ENCODE measurements at regions not wholly inside any gene's neighbourhood (a gene's known extent, or its start where the extent isn't known, plus 50 kb on each side); places are given as distances from the start of the nearest gene placed in this dataset.

GRCh38 chr5:165602529-165602928, 2097.1 kb downstream of the MAT2B start:
- TF ChIP-seq EZH2 (IDR thresholded peaks at IDR 0.05; ENCODE audit: low read length), result no peak
- TF ChIP-seq, protein P1, sequence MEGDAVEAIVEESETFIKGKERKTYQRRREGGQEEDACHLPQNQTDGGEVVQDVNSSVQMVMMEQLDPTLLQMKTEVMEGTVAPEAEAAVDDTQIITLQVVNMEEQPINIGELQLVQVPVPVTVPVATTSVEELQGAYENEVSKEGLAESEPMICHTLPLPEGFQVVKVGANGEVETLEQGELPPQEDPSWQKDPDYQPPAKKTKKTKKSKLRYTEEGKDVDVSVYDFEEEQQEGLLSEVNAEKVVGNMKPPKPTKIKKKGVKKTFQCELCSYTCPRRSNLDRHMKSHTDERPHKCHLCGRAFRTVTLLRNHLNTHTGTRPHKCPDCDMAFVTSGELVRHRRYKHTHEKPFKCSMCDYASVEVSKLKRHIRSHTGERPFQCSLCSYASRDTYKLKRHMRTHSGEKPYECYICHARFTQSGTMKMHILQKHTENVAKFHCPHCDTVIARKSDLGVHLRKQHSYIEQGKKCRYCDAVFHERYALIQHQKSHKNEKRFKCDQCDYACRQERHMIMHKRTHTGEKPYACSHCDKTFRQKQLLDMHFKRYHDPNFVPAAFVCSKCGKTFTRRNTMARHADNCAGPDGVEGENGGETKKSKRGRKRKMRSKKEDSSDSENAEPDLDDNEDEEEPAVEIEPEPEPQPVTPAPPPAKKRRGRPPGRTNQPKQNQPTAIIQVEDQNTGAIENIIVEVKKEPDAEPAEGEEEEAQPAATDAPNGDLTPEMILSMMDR (optimal IDR thresholded peaks at IDR 0.05 in 1 of 3, IDR thresholded peaks at IDR 0.05 in 1 of 3, conservative IDR thresholded peaks at IDR 0.05 in 1 of 3; ENCODE audit: extremely low read depth in 1 of 3, insufficient read depth in 2 of 3, low read length in 3 of 3), result no peak
- Histone ChIP-seq H3K36me3 (ENCODE audit: control insufficient read depth in 2 of 2, extremely low read depth in 1 of 2, insufficient read depth in 2 of 2, low read length in 2 of 2) (no peaks in the 10 kb centered on the region), H3K4me3 (ENCODE audit: control insufficient read depth in 2 of 3, extremely low read depth in 1 of 3, insufficient read depth in 2 of 3, low read depth in 1 of 3, low read length in 3 of 3) (no peak overlapping the region), H3K27me3 (ENCODE audit: control insufficient read depth, extremely low read depth, insufficient read depth, low read length) (no peaks in the 10 kb centered on the region), H3K9ac (ENCODE audit: control insufficient read depth, extremely low read depth, insufficient read depth, low read length) (no peak overlapping the region), H3K4me1 (ENCODE audit: control insufficient read depth, extremely low read depth, insufficient read depth, low read length) (no peaks in the 10 kb centered on the region), H3K9me1 (ENCODE audit: control insufficient read depth, extremely low read depth, insufficient read depth, low read length) (no peaks in the 10 kb centered on the region), H3K27ac (ENCODE audit: control insufficient read depth, insufficient read depth, low read length) (no peak overlapping the region), H3K79me2 (ENCODE audit: control insufficient read depth, insufficient read depth, low read length) (no peaks in the 10 kb centered on the region), H2AFZ (ENCODE audit: control insufficient read depth, low read length) (no peak overlapping the region), H3K4me2 (ENCODE audit: control insufficient read depth, extremely low read depth, insufficient read depth, low read depth, low read length) (no peak overlapping the region), H4K20me1 (ENCODE audit: control insufficient read depth, extremely low read depth, insufficient read depth, low read length) (no peaks in the 10 kb centered on the region), H3K9me3 (ENCODE audit: control insufficient read depth, low read depth, low read length) (no peaks in the 10 kb centered on the region)
- DNase-seq (ENCODE audit: low read depth, low spot score) (no peak), FAIRE-seq (no peak)
- dilution Hi-C loops (cut with MboI; ENCODE audit: extremely low pct_ligation_motif_present, low sequenced_read_pairs), result no loop called here

DNA sequence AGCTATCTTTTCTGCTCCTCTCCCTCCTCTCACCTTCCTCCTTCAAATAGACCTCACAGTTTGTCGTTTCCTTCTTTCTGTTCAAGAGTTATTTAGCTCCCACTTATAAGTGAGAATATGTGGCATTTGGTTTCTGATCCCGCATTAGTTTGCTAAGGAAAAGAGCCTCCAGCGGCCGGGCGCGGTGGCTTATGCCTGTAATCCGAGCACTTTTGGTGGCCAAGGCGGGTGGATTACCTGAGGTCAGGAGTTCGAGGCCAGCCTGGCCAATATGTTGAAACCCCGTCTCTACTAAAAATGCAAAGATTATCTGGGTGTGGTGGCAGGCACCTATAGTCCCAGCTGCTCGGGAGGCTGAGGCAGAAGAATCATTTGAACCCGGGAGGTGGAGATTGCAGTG, 2101.6 kb downstream of the MAT2B start:
- FAIRE-seq (no peak), DNase-seq (ENCODE audit: low read depth, low spot score) (no peak)
- Histone ChIP-seq H3K79me2 (ENCODE audit: control insufficient read depth, insufficient read depth, low read length) (no peaks in the 10 kb centered on the region), H4K20me1 (ENCODE audit: control insufficient read depth, extremely low read depth, insufficient read depth, low read length) (no peaks in the 10 kb centered on the region), H3K27me3 (ENCODE audit: control insufficient read depth, extremely low read depth, insufficient read depth, low read length) (no peaks in the 10 kb centered on the region), H3K4me2 (ENCODE audit: control insufficient read depth, extremely low read depth, insufficient read depth, low read depth, low read length) (no peak overlapping the region), H3K4me3 (ENCODE audit: control insufficient read depth in 2 of 3, extremely low read depth in 1 of 3, insufficient read depth in 2 of 3, low read depth in 1 of 3, low read length in 3 of 3) (no peak overlapping the region), H3K9me3 (ENCODE audit: control insufficient read depth, low read depth, low read length) (no peaks in the 10 kb centered on the region), H3K9me1 (ENCODE audit: control insufficient read depth, extremely low read depth, insufficient read depth, low read length) (no peaks in the 10 kb centered on the region), H3K36me3 (ENCODE audit: control insufficient read depth in 2 of 2, extremely low read depth in 1 of 2, insufficient read depth in 2 of 2, low read length in 2 of 2) (no peaks in the 10 kb centered on the region), H2AFZ (ENCODE audit: control insufficient read depth, low read length) (no peak overlapping the region), H3K9ac (ENCODE audit: control insufficient read depth, extremely low read depth, insufficient read depth, low read length) (no peak overlapping the region), H3K4me1 (ENCODE audit: control insufficient read depth, extremely low read depth, insufficient read depth, low read length) (no peaks in the 10 kb centered on the region), H3K27ac (ENCODE audit: control insufficient read depth, insufficient read depth, low read length) (no peak overlapping the region)
- dilution Hi-C loops (cut with MboI; ENCODE audit: extremely low pct_ligation_motif_present, low sequenced_read_pairs), result no loop called here
- TF ChIP-seq, protein P1 (optimal IDR thresholded peaks at IDR 0.05 in 1 of 3, IDR thresholded peaks at IDR 0.05 in 1 of 3, conservative IDR thresholded peaks at IDR 0.05 in 1 of 3; ENCODE audit: extremely low read depth in 1 of 3, insufficient read depth in 2 of 3, low read length in 3 of 3), result no peak
- no peak for TF ChIP-seq EZH2 (IDR thresholded peaks at IDR 0.05; ENCODE audit: low read length)

Data from keratinocyte (primary cell).